IMR-90 (cell line): ENCODE measurements at regions not wholly inside any gene's neighbourhood (a gene's known extent, or its start where the extent isn't known, plus 50 kb on each side); places are given as distances from the start of the nearest gene placed in this dataset.

ENCODE experiments used
- ATAC-seq: fragments of 200-7000 bp; cut with Tn5 transposase; 2 replicates; pipeline ENCODE4 v1.9.1; 2020; ENCODE audit warnings: low read depth, mild to moderate bottlenecking, moderate library complexity
- BruUV-seq: library from RNA; stranded (reverse); fragments of 400-500 nt; replicated peaks from 2 replicates; lab custom pipeline; 2021; lab: Mats Ljungman, UMichigan
- CTCF ChIA-PET: fragments of 300-600 bp; formaldehyde crosslinking; extraction: SDS; loops from one replicate; lab custom pipeline; 2021; ENCODE audit warnings: antibody characterized with exemption; lab: Yijun Ruan, JAX
- POLR2A ChIA-PET: fragments of 300-600 bp; sonication (Branson Sonifier 250); formaldehyde crosslinking; loops from one replicate; lab custom pipeline; 2022; ENCODE audit warnings: antibody characterized with exemption; ENCODE audit not compliant: unreplicated experiment; lab: Charles Lee
- DNase-seq: peaks from one replicate; pipeline ENCODE4 v3.0.0; 2013
- H2AFZ ChIP-seq: replicated peaks from 2 replicates; pipeline ENCODE3; 2013; ENCODE audit warnings: low read length, mild to moderate bottlenecking; ENCODE audit not compliant: poor library complexity
- H2AK5ac ChIP-seq: 2 replicates; pipeline ENCODE4 v1.6.1; 2013; ENCODE audit warnings: low read depth, low read length, inconsistent platforms
- H2AK9ac ChIP-seq: replicated peaks from 2 replicates; pipeline ENCODE3; 2013; ENCODE audit warnings: mild to moderate bottlenecking, low read depth, low read length, moderate library complexity; ENCODE audit not compliant: poor library complexity
- H2BK120ac ChIP-seq: 2 replicates; pipeline ENCODE4 v1.6.1; 2013; ENCODE audit warnings: low read depth, low read length, inconsistent platforms
- H2BK15ac ChIP-seq: 3 replicates; pipeline ENCODE4 v1.6.1; 2013; ENCODE audit warnings: low read depth, low read length, inconsistent platforms
- H2BK20ac ChIP-seq: 2 replicates; pipeline ENCODE4 v1.6.1; 2013; ENCODE audit warnings: low read depth, mild to moderate bottlenecking, inconsistent platforms, low read length, moderate library complexity
- H2BK5ac ChIP-seq: 2 replicates; pipeline ENCODE4 v1.6.1; 2013; ENCODE audit warnings: mild to moderate bottlenecking, low read depth, low read length, inconsistent platforms; ENCODE audit not compliant: poor library complexity, severe bottlenecking
- H3K14ac ChIP-seq: replicated peaks from 2 replicates; pipeline ENCODE4 v1.6.1; 2013; ENCODE audit warnings: low read depth, low read length, inconsistent platforms
- H3K18ac ChIP-seq: 2 replicates; pipeline ENCODE4 v1.6.1; 2013; ENCODE audit warnings: low read depth, low read length, control low read depth
- H3K23ac ChIP-seq: 2 replicates; pipeline ENCODE4 v1.6.1; 2013; ENCODE audit warnings: low read depth, low read length, inconsistent platforms
- H3K27ac ChIP-seq: 2 replicates; pipeline ENCODE4 v1.5.1; 2013; ENCODE audit warnings: mild to moderate bottlenecking, control low read depth, low read length; ENCODE audit not compliant: insufficient read depth
- H3K27me3 ChIP-seq: 2 replicates; pipeline ENCODE4 v1.6.1; 2013; ENCODE audit warnings: low read length; ENCODE audit not compliant: control insufficient read depth, insufficient read depth
- H3K36me3 ChIP-seq: 2 replicates; pipeline ENCODE4 v1.6.1; 2013; ENCODE audit warnings: low read length, mixed read lengths; ENCODE audit not compliant: control insufficient read depth, insufficient read depth
- H3K4ac ChIP-seq: 2 replicates; pipeline ENCODE4 v1.6.1; 2013; ENCODE audit warnings: low read depth, low read length, inconsistent platforms
- H3K4me1 ChIP-seq: 2 replicates; pipeline ENCODE4 v1.6.1; 2013; ENCODE audit warnings: low read length, mixed read lengths; ENCODE audit not compliant: control insufficient read depth, insufficient read depth
- H3K4me2 ChIP-seq: 2 replicates; pipeline ENCODE4 v1.6.1; 2013; ENCODE audit warnings: low read depth, mild to moderate bottlenecking, control low read depth, low read length, moderate library complexity
- H3K4me3 ChIP-seq: 2 replicates; pipeline ENCODE4 v1.5.1; 2013; ENCODE audit warnings: low read depth, mild to moderate bottlenecking, control low read depth, low read length, moderate library complexity; ENCODE audit not compliant: insufficient read depth
- H3K56ac ChIP-seq: 2 replicates; pipeline ENCODE4 v1.6.1; 2013; ENCODE audit warnings: low read length, inconsistent platforms; ENCODE audit not compliant: insufficient read depth; ENCODE audit errors: extremely low read depth
- H3K79me1 ChIP-seq, 2 experiments: 2 replicates each; pipeline ENCODE4 v1.6.1; 2013; ENCODE audit warnings: low read length in 2 of 2, inconsistent platforms in 1 of 2, low read depth in 1 of 2
- H3K9ac ChIP-seq: 2 replicates; pipeline ENCODE4 v1.6.1; 2013; ENCODE audit warnings: low read depth, low read length, control low read depth
- H3K9me1 ChIP-seq: 2 replicates; pipeline ENCODE4 v1.6.1; 2013; ENCODE audit warnings: low read length, inconsistent platforms; ENCODE audit not compliant: insufficient read depth
- H3K9me3 ChIP-seq: 2 replicates; pipeline ENCODE4 v1.6.1; 2013; ENCODE audit warnings: low read length; ENCODE audit not compliant: control insufficient read depth, insufficient read depth
- H4K20me1 ChIP-seq: 2 replicates; pipeline ENCODE4 v1.6.1; 2013; ENCODE audit warnings: low read length, inconsistent platforms; ENCODE audit not compliant: insufficient read depth
- H4K5ac ChIP-seq: 2 replicates; pipeline ENCODE4 v1.6.1; 2013; ENCODE audit warnings: mild to moderate bottlenecking, low read depth, low read length, control low read depth
- H4K8ac ChIP-seq, 2 experiments: 2 replicates each; pipeline ENCODE4 v1.6.1; 2013; ENCODE audit warnings: low read depth in 2 of 2, low read length in 2 of 2, control low read depth in 1 of 2, inconsistent platforms in 1 of 2
- H4K91ac ChIP-seq: 2 replicates; pipeline ENCODE4 v1.6.1; 2013; ENCODE audit warnings: low read depth, low read length, inconsistent platforms; ENCODE audit not compliant: insufficient read depth
- BHLHE40 ChIP-seq: fragments of 150-350 bp; IDR thresholded peaks from 2 replicates; pipeline ENCODE4 v1.6.1; 2016; ENCODE audit warnings: mild to moderate bottlenecking, low read depth, low read length
- CEBPB ChIP-seq: IDR thresholded peaks from 2 replicates; pipeline ENCODE4 v1.6.1; 2012; ENCODE audit warnings: low read depth, low read length, improper control_type of control experiment
- CHD1 ChIP-seq: IDR thresholded peaks from 2 replicates; pipeline ENCODE4 v1.6.1; 2012; ENCODE audit warnings: low read depth, low read length, improper control_type of control experiment
- CTCF ChIP-seq: conservative IDR thresholded peaks from 2 replicates; pipeline ENCODE4 v1.5.1; 2012; ENCODE audit warnings: mild to moderate bottlenecking, low read depth, low read length, improper control_type of control experiment
- ELK1 ChIP-seq: fragments of 150-350 bp; IDR thresholded peaks from 2 replicates; pipeline ENCODE4 v1.6.1; 2016; ENCODE audit warnings: low read depth, mild to moderate bottlenecking, low read length, moderate library complexity, borderline replicate concordance
- FOS ChIP-seq: fragments of 150-350 bp; IDR thresholded peaks from 2 replicates; pipeline ENCODE4 v1.6.1; 2016; ENCODE audit warnings: low read depth, low read length
- MAFK ChIP-seq: IDR thresholded peaks from 2 replicates; pipeline ENCODE4 v1.6.1; 2012; ENCODE audit warnings: low read depth, low read length, improper control_type of control experiment
- MAZ ChIP-seq: IDR thresholded peaks from 2 replicates; pipeline ENCODE4 v1.6.1; 2012; ENCODE audit warnings: low read depth, mild to moderate bottlenecking, low read length, improper control_type of control experiment, moderate library complexity, borderline replicate concordance
- MXI1 ChIP-seq: IDR thresholded peaks from 2 replicates; pipeline ENCODE4 v1.6.1; 2012; ENCODE audit warnings: low read depth, mild to moderate bottlenecking, low read length, moderate library complexity, borderline replicate concordance
- NFE2L2 ChIP-seq: fragments of 150-350 bp; IDR thresholded peaks from 2 replicates; pipeline ENCODE4 v1.6.1; 2016; ENCODE audit warnings: low read depth, mild to moderate bottlenecking, low read length
- POLR2A ChIP-seq: IDR thresholded peaks from 2 replicates; pipeline ENCODE4 v1.6.1; 2012; ENCODE audit warnings: mild to moderate bottlenecking, low read depth, low read length
- RAD21 ChIP-seq: IDR thresholded peaks from 2 replicates; pipeline ENCODE4 v1.6.1; 2012; ENCODE audit warnings: low read length, improper control_type of control experiment
- RCOR1 ChIP-seq: IDR thresholded peaks from 2 replicates; pipeline ENCODE4 v1.6.1; 2012; ENCODE audit warnings: mild to moderate bottlenecking, low read length, improper control_type of control experiment; ENCODE audit not compliant: insufficient replicate concordance
- RFX5 ChIP-seq: IDR thresholded peaks from 2 replicates; pipeline ENCODE4 v1.8.0; 2012; ENCODE audit warnings: low read depth, mild to moderate bottlenecking, low read length, moderate library complexity
- SMC3 ChIP-seq: fragments of 150-350 bp; IDR thresholded peaks from 2 replicates; pipeline ENCODE4 v1.6.1; 2016; ENCODE audit warnings: low read depth, mild to moderate bottlenecking, antibody characterized with exemption, low read length, moderate library complexity
- WGBS, 2 experiments: methylation state at CpG; one replicate each; pipeline versions ENCODE4 v1.1.5 to v1.1.7; 2013; ENCODE audit warnings: missing lambda C conversion rate in 2 of 2; ENCODE audit not compliant: insufficient read length in 1 of 2; ENCODE audit errors: extremely low coverage in 2 of 2; 5-methylcytosine and 5-hydroxymethylcytosine counted together
- dilution Hi-C: fragments of 300-500 bp; cut with HindIII; formaldehyde crosslinking; loops from one replicate; pipeline ENCODE4 v1.14.3; 2018; ENCODE audit warnings: low sequenced_read_pairs; ENCODE audit not compliant: unreplicated experiment
- in situ Hi-C: fragments of 300-500 bp; cut with MboI; formaldehyde crosslinking; loops from 3 replicates; pipeline ENCODE4 v1.14.3; 2019; ENCODE audit warnings: low sequenced_read_pairs, inconsistent platforms, mixed read lengths
- intact Hi-C: fragments of 100-400 bp; cut with micrococcal nuclease; formaldehyde crosslinking; loops from 2 replicates; pipeline ENCODE4 v1.10.0; 2022

- H4K20me1 ChIP-seq: no peaks in the 10 kb centered on the region
- in situ Hi-C loops: no loop called here
- no peaks in the 10 kb centered on the region for H3K4me1 ChIP-seq
- H2BK120ac ChIP-seq: no peak overlapping the region
- H4K8ac ChIP-seq: no peak overlapping the region
- H4K5ac ChIP-seq: no peak overlapping the region
- POLR2A ChIA-PET: no interaction called here
- H3K9me3 ChIP-seq: no peaks in the 10 kb centered on the region
- H2BK15ac ChIP-seq: no peak overlapping the region
- no peak overlapping the region for H2BK20ac ChIP-seq
- dilution Hi-C loops: no loop called here
- ATAC-seq (no peak), DNase-seq (no peak)
- no peak overlapping the region for H3K27ac ChIP-seq
- no peak overlapping the region for H2AK9ac ChIP-seq
- no peak overlapping the region for H2AK5ac ChIP-seq
- intact Hi-C loops: no loop called here
- H3K14ac ChIP-seq: no peak overlapping the region
- H3K9me1 ChIP-seq: no peaks in the 10 kb centered on the region
- no CpG with 5 or more reads among the region's 1 CpG for WGBS, 2 experiments
- no peaks in the 10 kb centered on the region for H3K27me3 ChIP-seq
- no peak overlapping the region for H3K4me2 ChIP-seq
- no peaks in the 10 kb centered on the region for H3K36me3 ChIP-seq
- no peak overlapping the region for H3K4ac ChIP-seq
- no peak overlapping the region for H2AFZ ChIP-seq
- CTCF ChIA-PET: no interaction called here
- H3K23ac ChIP-seq: no peak overlapping the region
- TF ChIP-seq MXI1 (no peak), BHLHE40 (no peak), ELK1 (no peak), POLR2A (no peak), MAZ (no peak), FOS (no peak), CHD1 (no peak), CTCF (no peak), RAD21 (no peak), SMC3 (no peak), MAFK (no peak), CEBPB (no peak), RCOR1 (no peak), RFX5 (no peak), NFE2L2 (no peak)
- no TSS peak for BruUV-seq
- no peaks in the 10 kb centered on the region for H3K79me1 ChIP-seq
- no peak overlapping the region for H2BK5ac ChIP-seq
- H4K91ac ChIP-seq: no peak overlapping the region
- H3K9ac ChIP-seq: no peak overlapping the region
- no peak overlapping the region for H3K4me3 ChIP-seq
- no peak overlapping the region for H3K56ac ChIP-seq
- no peak overlapping the region for H3K18ac ChIP-seq
Measured at GRCh38 chr2:57434972-57435371, 611.6 kb upstream of the VRK2 start.
